Stimulated activated CD8-positive, alpha-beta memory T cell treated with anti-CD3 and anti-CD28 coated beads, Interleukin-7, amount 100 ng/mL, for 48 hours (primary cell): ENCODE measurements at regions not wholly inside any gene's neighbourhood (a gene's known extent, or its start where the extent isn't known, plus 50 kb on each side); places are given as distances from the start of the nearest gene placed in this dataset.

Experiments used
- DNase-seq, 2 donors: peaks; one replicate each; pipeline ENCODE4 v3.0.0-alpha.2; 2020; ENCODE audit warnings: low read depth in 1 of 2; ENCODE audit errors: extremely low read depth in 1 of 2

DNA sequence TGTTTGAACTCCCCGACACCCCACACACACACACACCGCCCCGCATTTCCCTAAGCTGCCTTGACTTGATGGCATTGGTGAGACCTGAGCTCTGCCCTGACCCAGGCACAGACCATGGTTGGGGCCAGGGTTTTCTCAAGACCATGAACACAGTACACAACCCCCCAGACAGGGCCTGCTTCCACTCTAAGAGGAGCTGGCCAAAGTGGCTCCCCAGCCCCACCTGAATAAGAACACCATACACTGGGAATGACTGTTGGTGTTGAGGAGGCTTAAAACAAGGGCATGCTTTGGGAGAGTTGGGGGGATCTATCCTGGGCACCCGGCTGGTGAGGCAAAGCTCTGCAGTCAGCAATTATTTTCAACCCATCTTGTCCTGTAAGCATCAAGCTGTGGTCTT lies 77.6 kb upstream of the SYT6 start:
- no peak for DNase-seq

DNA sequence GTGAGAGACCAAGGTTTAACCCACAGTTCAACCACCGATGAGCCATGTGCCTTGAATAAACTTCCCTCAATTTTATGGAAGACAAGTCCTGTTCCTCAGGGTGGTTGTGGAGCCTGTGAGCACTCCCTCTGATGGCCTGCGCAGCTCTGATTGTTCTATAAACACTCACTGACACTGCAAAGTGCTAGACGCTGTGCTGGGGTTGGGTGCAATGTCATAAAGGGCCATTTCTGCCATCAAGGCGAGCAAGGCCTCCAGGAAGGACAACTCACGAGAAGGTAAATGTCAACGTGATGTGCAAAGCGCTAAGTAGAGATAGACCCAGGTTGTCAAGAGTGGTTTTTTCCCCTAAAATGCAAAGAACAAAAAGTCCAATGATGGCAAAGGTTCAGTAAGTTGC lies 75.7 kb upstream of the SYT6 start:
- DNase-seq, result no peak

DNA sequence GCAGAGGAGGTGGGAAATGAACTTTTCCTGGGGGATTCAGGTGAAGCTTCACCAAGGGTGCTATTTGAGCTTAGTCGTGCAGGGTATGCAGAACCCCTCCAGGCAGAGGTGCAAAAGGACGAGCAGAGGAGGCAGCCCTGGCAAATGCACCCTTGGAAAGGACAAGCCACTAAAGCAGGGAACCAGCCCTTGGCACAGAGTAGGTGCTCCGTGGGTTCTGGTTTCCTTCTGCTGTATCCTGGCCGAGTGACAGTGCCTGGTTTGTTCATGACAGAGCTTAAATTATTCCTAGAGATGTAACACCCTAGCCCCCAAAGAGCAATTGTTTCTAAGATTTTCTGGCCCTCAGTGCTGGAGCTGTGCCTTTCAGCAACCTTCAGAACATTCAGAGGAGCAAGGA lies 73.4 kb upstream of the SYT6 start:
- DNase-seq, result no peak

GRCh38 chr1:114224196-114224907 lies 70.7 kb upstream of the SYT6 start:
- DNase-seq, result no peak

- no peak for DNase-seq
Measured at GRCh38 chr1:114222920-114223319, 69.3 kb upstream of the SYT6 start.

DNA sequence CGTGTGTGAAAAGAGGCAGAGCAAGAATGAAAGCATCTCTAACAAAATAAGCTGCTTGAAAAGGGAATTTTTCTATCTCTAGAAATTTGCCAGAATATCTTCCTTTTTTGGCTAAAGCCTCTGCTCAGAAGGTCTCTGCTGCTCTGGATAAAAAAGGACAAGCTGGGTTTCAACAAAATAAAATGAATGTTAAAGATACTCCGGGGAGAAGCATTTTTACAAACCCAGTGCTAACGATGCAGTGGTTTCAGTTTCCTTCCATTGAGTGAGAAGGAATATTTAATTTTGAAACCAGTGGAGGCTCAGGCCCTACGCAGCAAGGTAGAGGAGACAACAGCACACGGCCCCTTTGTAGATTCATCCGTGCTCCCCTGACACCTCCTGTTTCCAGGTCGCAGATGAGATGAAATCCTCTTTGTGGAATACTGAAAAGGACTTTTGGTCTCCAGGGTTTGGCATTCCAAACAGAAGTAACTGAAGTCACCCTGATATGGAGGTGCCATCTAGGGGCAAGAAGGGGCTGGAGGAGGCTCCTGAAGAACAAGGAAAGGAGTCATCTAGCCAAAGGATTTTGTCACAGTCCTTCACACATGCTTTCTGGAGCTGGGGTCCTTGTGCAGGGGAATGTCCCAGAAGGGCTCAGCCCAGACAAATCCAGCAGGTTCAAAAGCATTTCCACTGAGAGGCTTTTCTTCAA lies 65.7 kb upstream of the SYT6 start:
- no peak for DNase-seq

GRCh38 chr1:114218361-114219171 lies 64.9 kb upstream of the SYT6 start:
- no peak for DNase-seq

- no peak for DNase-seq
Measured at GRCh38 chr1:114216431-114217173, 62.9 kb upstream of the SYT6 start.

- no peak for DNase-seq
Measured at GRCh38 chr1:114215436-114215835, 61.8 kb upstream of the SYT6 start.

DNA sequence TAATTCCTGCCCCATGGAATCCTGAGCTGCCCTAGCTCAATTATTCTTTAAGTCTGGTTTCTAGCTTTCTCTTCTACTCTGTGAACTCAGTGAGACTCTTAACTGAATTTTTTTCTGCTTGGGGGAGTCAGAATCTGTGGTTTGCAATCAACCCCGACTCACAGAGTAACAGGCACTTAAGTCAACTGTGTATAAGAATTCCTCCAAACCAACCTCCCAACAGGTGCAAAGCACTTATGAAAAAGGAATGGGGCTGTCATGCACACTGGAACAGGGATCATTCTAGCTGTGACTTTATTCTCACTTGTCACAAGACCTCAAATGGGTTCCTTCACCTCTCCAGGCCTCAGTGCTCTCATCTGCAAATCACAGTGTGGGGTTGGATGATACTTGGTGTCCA lies 60.3 kb upstream of the SYT6 start:
- no peak for DNase-seq

DNA sequence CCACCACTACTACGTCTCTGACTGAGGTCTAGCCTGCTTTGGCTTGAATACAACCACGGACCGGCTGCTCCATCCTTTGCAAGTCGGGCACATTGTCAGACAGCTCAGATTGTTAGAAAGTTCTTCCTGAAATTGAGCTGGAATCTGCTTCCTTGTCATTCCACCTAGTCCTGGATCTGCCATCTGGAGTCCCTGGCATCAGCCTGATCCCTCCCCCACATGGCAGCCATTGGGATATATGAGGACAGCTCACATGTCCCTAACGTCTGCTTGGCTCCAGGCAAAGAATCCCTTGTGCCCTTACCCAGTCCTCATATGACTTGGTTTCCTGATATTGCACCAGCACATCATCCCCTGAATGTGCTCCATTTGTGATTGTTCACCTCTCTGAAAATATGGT lies 56.3 kb upstream of the SYT6 start:
- no peak for DNase-seq

- no peak for DNase-seq
Measured at GRCh38 chr1:114208714-114209113, 55.0 kb upstream of the SYT6 start.

GRCh38 chr1:114208106-114208505 lies 54.4 kb upstream of the SYT6 start:
- DNase-seq, result no peak

GRCh38 chr1:114207635-114208034 lies 54.0 kb upstream of the SYT6 start:
- no peak for DNase-seq

- no peak for DNase-seq
Measured at GRCh38 chr1:114206392-114206791, 52.7 kb upstream of the SYT6 start.

GRCh38 chr1:114203595-114204128 lies 50.0 kb upstream of the SYT6 start:
- no peak for DNase-seq
